Cerebellar cortex (tissue), 1 donor: ENCODE measurements at regions not wholly inside any gene's neighbourhood (a gene's known extent, or its start where the extent isn't known, plus 50 kb on each side); places are given as distances from the start of the nearest gene placed in this dataset.
"Not testable (repeated sequence)": the region's sequence is repeated elsewhere in the genome, so short reads cannot be mapped to it uniquely, and the experiment has no call there.

ENCODE experiments used
- DNase-seq: peaks from one replicate; pipeline ENCODE4 v3.0.0-alpha.2; 2015; ENCODE audit warnings: low spot score

DNA sequence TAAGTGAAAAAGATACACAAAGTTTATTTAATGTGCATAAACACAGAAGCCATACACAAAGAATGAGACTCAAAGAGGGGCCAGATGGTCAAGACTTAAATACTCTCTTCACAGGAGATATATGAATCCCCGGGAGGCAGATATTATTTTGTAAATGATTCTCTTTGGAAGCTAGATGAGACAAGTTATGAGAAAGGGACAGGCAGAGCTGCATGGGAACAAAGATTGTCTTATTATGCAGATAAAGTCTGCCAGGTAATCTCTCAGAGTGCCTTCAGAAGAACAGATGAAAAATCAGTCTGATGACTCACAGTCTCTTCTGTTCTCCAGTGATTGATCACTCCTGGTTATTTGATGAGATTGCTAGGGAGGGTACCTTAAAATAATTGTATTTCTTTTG is 89.0 kb downstream of the NAF1 start:
- DNase-seq = no peak

DNA sequence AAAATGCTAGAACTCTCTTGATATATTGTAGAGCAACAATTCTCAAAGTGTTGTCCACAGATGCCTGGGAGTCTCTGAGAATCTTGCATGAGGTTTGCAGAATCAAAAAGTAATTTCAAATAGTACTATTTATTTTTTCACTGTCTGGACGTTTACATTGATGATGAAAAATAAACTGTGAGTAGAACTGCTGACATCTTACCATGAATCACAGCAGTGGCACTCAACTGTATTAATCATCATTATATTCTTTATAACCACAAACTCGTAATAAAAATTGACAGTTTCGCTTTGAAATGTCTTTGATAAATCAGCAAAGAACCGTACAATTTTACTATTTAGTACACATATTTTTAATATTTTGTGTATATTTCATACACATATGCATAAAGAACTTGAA is 94.5 kb downstream of the NAF1 start:
- DNase-seq = no peak

DNA sequence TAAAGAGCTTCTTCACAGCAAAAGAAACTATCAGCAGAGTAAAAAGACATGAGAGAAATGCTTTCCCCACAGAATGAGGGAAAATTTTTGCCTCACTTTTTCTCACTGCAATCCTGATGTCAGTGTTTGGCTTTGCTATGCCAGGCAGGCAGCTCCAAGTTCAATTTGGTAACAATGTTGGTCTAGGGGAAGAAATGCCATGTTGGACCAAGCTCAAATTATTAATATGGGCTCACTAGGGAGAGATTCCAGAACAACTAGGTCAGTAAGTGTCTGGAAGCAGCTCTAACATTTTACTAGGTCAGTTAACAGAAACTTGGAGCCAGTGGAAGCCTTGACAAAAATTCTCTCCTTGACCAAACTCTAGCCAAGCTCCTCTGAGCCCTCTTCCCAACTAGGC is 95.4 kb downstream of the NAF1 start:
- peak; percentile 5 for DNase-seq

DNA sequence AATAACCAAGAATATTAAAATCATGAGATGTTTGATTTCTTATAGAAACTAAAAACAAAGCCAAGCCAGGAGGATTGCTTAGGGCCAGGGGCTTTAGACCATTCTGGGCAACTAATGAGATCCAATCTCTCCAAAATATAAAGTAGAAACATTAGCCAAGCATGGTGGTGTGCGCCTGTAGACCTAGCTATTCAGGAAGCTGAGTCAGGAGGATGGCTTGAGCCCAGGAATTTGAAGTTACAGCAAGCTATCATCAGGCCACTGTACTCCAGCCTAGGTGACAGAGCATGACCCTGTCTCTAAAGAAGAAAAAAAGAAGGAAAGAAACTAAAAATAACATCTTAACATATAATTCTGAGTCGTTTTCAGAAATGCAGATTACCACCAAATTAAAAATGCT is 96.7 kb downstream of the NAF1 start:
- DNase-seq = no peak

DNA sequence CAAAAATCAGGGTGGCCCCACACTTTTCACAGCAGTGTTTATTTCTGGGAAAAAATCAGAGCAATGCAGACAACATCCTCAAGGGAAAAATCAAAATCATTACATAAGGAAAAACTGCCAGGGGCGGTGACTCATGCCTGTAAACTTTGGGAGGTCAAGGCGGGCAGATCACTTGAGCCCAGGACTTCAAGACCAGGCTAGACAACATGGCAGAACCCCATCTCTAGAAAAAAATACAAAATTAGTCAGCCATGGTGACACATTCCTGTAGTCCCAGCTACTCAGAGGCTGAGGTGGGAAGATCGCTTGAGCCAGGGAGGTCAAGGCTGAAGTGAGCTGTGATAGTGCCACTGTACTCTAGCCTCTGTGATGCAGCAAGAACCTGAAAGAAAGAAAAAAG is 102.8 kb downstream of the NAF1 start:
- DNase-seq = no peak

DNA sequence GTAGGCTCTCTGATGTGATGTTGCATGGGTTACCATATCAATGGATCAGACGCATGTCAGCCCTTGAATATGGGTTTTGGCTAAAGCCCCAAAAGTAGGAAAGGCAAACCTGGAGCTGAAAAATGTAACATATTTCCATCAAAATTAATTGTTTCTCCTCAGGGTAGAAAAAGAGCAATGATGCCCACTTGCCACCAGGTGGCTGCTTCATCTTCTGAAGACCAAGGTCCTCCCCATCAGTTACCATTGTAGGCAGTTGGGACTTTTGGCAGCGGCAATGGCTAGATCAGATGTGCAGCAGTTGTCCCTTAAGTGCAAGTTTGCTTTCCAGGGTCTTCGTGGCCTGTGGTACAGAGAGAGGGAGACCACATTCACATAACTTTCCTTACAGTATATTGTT is 118.2 kb downstream of the NAF1 start:
- peak; percentile 7 for DNase-seq

DNA sequence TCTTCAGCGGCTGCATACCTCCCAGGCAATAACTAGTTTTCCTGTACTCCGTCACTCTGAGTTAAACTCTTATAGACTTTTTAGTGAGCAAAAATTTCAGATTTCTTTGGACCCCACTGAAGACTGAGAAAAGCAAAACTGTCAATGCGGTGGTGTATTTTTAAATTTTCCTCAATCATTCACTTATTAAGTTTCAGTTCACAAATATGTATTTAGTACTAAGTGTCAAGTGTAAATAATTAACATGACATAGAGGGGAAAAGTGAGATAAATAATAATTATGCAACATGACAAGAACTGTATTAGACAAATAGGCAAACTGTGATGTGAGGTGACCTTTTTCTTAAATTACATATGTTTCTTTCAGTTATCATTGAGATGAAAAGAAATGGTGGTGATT is 124.4 kb downstream of the NAF1 start:
- DNase-seq = no peak

DNA sequence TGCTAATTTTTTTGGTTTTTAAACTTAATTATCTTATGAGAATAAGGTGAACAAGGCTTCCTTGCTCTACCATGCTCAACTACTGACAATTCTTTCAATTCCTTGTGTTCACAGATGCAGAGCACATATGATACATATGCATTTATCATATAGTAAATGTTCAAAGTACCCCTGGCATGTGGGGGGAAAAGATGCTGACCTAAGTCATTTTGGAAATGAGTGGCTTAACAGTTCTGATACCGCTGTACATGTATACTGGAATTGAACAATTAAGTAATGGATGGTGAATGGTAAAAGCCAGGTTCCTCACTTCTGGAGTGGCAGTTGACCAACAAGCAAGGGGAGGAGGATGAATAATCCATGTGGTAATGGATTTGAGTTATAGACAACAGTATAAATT is 149.6 kb downstream of the NAF1 start:
- DNase-seq = no peak

DNA sequence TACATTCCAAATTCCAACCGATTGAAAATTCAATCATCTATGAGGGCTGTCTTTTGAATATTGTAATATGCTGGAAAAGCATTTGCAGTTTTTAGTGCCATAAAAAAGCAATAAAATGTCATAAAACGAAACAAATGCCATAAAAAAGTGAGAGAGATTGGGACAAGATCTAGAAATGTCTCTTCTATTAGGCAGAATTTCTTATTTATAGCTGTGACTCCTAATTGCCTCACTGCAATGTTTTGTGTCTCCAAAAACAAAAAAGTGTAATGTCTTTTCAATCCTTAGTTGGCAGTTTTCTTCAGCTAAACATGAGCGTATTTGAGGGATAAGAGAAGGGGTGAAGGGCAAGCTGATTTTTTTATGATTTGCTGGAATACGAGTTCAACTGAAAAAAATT is 153.9 kb downstream of the NAF1 start:
- DNase-seq = no peak

DNA sequence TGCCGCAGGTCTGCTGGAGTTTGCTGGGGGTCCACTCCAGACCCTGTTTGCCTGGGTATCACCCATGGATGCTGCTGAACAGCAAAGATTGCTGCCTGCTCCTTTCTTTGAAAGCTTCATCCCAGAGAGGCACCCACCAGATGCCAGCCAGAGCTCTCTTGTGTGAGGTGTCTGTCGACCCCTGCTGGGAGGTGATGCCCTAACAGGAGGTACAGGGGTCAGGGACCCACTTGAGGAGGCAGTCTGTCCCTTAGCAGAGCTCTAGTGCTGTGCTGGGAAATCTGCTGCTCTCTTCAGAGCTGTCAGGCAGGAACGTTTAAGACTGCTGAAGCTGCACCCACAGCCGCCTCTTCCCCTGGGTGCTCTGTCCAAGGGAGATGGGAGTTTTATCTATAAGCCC is 162.7 kb downstream of the NAF1 start:
- no peak for DNase-seq

DNA sequence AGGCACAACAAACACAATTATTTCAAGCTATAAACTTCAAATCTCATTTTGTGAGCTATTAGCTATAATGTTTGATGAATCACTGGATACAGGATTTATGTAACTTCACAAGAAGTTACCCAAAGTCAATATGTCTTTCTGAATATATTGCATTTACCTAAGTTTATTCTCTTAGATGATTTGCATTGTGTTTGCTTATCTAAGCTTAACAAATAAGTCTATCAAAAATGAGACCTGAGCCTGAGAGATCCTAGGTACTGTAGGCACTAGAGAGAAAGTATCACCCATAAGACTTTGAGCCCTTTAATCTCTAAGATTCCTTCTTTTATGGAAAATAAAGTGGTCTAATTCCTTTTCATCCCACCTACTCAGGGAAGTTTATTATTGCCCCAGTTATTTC is 178.2 kb downstream of the NAF1 start:
- no peak for DNase-seq

DNA sequence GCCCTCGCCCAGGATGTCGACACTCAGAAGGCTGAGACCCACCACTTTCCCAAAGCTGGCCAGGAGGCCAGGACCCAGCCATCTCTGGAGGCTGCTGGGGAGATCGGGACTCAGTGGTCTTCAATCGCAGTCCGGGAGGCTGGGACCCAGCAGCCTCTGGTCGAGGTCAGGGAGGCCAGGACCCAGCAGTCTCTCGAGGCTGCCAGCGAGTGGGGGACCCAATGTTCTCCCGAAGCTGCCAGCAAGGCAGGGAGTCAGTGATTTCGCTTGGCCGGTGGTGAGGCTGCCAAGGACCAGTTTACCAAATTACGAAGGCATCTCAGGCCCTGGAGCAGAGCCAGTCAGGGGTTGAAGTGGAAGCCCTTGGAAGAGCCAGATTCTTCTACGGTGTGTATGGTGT is 181.6 kb downstream of the NAF1 start:
- DNase-seq = no peak

DNA sequence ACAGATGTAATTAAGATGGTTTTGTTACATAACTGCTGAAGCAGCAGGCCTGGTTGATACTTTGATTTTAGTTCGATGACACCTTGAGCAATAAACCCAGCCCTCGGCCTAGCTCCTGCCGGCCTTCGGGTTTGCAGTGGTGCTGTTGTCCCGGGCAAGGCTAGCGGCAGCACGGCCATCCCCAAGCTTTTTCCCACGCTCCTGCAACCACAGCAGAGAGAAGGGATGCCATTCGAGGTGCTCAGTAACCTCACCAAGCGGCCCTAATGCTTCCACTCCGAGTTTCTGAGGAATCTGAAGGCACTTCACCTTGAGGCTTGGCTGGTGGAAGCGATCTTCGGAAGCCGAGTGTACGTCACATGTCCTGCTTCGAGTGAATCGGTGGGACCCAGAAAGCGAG is 182.1 kb downstream of the NAF1 start:
- DNase-seq = no peak

DNA sequence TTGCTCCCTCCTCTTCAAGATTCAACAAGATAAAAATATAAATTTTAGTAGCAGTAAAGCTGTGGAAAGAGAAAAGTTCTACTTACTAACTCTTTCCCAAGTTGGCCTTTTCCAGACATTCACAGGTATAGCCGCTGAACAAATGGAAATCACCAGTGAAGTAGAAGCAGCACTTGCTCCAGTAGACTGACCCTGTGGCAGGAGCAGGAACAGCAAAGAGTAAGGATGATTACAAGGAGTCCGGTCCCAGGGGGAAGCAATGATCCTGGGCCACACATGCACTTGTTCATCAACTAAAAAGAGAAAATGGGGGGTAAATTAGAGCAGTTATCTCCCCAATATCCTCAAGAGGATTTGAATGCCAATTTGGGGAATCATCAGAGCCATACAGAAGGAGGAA is 184.9 kb downstream of the NAF1 start:
- DNase-seq = no peak

DNA sequence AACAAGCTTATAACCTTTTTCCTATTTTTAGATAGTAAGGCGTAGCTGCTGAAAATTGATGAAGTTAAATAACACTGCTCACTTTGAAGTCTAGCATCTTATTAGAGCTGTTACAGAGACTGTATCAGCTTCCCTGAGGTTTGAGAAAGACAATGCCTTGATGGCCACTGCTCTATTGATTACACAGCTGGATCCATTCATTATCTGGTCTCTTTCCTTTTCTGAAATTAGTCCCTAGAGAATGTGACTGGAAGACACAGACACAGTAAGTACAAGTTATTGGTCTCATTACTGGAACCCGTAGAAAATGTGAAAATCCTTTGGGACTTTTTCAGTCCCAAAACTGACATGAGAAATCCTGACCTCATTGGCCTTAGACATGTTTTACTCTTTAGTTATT is 188.3 kb downstream of the NAF1 start:
- DNase-seq = no peak

DNA sequence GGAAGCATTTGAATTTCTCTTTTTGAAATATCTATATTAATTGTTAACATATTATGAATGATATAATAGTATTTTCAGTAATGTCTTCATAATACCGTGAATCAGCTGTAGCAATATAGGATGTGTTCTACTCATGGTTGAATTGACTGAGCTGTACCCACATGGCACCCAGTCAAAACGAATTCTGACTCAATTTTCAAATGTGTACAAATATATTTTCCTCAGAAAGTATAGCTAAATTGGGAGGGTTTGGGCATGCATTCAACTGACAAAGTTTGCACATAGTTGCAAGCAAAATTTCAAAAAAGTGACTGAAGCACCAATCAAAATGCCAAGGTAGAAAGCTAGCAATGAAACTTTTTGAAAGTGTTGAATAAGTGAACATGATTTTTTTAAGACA is 188.9 kb downstream of the NAF1 start:
- no peak for DNase-seq

DNA sequence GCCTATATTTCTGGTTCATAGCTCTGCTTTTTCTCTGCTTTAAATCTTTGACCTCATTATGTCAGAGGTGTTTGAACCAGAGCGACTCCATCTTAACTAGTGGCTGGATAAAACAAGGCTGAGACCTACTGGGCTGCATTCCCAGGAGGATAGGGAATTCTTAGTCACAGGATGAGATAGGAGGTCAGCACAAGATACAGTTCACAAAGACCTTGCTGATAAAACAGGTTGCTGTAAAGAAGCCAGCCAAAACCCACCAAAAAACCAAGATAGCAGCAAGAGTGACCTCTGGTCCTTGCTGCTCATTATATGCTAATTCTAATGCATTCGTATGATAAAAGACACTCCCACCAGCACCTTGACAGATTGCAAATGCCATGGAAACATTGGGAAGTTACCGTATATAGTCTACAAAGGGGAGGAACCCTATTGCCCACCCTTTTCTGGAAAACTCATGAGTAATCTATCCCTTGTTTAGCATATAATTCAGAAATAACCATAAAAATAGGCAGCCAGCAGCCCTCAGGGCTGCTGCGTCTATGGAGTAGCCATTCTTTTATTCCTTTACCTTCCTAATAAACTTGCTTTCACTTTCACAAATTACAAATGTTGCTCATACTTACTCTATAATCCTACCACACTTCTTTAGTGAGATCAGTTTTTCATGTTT is 193.9 kb downstream of the NAF1 start:
- no peak for DNase-seq

DNA sequence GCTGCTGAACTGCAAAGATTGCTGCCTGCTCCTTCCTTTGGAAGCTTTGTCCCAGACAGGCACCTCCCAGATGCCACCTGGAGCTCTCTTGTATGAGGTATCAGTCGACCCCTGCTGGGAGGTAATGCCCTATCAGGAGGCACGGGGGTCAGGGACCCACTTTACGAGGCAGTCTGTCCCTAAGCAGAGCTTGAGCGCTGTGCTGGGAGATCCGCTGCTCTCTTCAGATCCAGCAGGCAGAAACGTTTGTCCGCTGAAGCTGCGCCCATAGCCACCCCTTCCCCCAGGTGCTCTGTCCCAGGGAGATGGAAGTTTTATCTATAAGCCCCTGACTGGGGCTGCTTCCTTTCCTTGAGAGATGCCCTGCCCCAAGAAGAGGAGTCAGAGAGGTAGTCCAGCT is 197.5 kb downstream of the NAF1 start:
- no peak for DNase-seq

DNA sequence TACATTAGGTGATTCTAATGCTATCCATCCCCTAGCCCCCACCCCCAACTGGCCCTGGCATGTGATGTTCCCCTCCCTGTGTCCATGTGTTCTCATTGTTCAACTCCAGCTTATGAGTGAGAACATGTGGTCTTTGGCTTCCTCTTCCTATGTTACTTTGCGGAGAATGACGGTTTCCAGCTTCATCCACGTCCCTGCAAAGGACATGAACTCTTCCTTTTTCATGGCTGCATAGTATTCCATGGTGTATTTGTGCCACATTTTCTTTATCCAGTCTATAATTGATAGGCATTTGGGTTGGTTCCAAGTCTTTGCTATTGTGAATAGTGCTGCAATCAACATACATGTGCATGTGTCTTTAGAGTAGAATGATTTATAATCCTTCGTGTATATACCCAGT is 200.7 kb downstream of the NAF1 start:
- DNase-seq = not testable (repeated sequence)

DNA sequence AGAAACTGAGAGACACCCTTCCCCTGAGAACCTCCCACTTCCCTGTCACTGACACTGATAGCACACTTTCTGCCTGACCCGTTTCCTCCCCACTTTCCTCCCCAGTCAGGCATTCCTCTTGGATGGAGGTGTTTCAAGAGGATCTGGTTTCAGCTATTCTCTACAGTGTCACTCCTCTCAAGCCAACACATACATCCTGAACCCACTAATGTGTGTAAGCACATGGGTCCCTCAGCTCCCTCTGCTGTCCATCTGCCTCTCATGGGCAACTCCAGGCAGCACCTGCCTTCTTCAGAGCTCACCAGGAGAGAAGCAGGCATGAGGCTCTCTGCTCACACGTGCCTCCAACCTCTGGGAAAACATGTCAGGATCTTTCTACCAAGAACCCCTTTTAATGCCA is 207.6 kb downstream of the NAF1 start:
- DNase-seq = no peak

DNA sequence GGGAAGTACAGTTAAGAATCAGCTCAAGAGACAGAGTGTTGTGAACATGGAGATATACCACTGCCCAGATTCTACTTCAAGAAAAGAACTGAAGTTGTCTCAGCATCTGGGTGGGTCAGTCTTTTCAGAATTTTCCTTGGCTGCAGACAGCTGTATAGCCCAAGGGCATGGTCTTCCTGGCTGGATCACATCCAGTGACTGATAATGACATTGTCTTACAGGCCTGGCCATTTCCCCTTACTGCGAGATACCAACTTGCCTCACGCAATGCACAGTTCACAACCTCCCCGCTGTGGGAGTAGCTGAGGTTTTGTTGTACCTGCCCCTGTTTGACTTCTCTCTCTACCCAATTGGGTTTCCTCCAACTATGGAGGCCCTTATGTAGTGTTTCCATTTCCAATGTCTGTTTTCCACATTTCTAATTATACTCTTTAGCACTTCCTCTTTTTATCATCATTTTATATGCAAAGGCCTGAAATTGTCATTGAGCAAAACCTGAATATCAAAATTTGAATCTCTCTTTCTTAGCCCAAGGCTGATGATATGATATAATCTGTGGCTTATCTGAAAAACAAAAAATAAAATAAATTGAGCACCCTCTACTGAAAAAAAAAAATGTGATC is 209.1 kb downstream of the NAF1 start:
- DNase-seq = no peak

DNA sequence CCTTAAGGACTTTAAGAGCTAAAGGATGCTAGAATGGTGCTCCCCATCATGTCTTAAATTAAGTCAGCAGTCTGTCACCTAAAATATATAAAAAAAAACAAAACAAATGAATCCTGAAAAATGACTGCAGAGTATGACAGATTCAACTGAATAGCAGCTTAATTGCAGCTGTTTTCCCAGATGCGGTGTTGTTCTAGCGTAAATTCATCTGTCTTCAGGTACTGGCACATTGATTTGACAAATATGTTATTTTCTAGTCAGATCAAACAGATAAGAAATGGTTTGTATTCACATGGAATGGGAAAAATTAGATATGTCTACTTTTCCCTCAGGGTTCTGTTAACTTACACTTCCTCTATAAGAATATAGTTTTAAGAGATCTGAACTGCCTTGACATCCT is 211.7 kb downstream of the NAF1 start:
- no peak for DNase-seq

DNA sequence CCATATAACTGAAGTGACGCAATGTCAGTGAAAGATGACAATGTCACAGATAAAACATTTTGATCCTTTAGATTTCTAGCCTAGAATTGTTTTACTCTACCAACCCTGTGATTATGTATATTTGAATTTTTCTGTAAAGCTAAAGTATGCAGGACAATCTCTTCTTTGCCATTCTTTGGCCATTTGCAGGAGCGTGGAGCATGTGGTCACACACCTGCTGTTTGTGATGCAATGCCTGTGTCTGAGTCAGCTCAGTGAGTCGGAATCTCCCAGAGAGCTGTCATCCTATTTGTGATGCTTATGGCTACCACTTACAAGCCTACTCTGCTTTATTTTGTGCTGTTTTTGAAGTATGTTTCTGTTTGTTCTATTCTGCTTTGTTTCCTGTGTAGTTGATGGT is 214.5 kb downstream of the NAF1 start:
- no peak for DNase-seq

DNA sequence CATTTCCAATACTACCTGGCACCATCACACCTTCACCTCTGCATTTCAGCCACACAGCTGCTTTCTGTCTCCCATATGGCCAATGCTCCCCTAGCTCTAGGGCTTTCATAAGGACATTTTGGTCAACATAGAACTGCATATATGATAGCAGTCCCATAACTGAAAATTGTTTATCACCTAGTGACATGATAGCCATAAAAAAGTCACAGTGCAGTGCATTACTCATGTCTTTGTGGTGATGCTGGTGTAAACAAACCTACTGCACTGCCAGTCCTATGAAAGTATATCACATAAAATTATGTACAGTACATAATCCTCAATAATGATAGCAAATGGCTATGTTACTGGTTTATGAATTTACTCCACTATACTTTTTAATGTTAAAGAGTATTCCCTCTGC is 221.0 kb downstream of the NAF1 start:
- no peak for DNase-seq
